ENCODE measurements at regions not wholly inside any gene's neighbourhood (a gene's known extent, or its start where the extent isn't known, plus 50 kb on each side); places are given as distances from the start of the nearest gene placed in this dataset.
A peak's percentile ranks its signal among the peaks of the same experiment; 100 is the strongest.

DNA sequence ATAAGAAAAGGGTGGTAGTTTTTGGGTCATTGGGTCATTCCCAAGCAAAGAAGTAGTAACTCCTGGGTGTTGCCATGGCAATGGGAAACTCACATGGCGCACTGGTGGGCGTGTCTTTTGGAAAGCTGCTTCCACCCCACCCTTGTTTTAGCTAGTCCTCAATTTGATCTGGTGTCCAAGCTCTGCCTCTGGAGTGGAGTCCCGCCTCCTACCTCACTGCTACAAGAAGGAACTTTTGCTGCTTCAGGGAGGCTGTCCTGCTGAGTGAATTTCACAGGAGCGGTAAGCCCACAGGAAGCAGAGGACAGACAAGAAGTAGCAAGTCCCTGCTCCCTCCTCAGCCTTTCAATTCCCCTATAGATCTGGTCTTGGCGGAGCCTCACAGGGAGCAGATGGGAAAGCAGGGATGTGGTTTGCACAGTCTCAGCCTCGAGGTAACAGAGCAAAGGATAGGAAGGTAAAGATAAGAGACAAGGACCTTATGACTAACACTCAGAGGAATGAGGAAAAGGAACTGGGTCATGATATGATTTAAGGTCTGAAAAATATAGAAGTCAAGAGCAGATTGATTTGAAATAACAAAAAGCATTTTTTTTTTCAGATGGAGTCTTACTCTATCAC, 700.3 kb downstream of the TNS3 start:
- Histone ChIP-seq H3K27ac (ENCODE audit: low read depth, low read length) (no peak overlapping the region), H3K36me3 (ENCODE audit: insufficient read depth, low read length) (no peaks in the 10 kb centered on the region), H3K9me3 (ENCODE audit: low read depth, low read length) (no peaks in the 10 kb centered on the region), H2AFZ (ENCODE audit: low read length) (peak overlapping the region; percentile 32), H3K4me1 (ENCODE audit: insufficient read depth, low read length) (no peaks in the 10 kb centered on the region), H3K79me2 (ENCODE audit: insufficient read depth, low read length) (no peaks in the 10 kb centered on the region), H3K4me3 (ENCODE audit: insufficient read depth, low read length) (no peak overlapping the region), H4K20me1 (ENCODE audit: insufficient read depth, low read length) (no peaks in the 10 kb centered on the region), H3K27me3 (ENCODE audit: insufficient read depth, low read length) (no peaks in the 10 kb centered on the region), H3K4me2 (ENCODE audit: insufficient read depth, low read length) (no peak overlapping the region)
- TF ChIP-seq, protein P1, sequence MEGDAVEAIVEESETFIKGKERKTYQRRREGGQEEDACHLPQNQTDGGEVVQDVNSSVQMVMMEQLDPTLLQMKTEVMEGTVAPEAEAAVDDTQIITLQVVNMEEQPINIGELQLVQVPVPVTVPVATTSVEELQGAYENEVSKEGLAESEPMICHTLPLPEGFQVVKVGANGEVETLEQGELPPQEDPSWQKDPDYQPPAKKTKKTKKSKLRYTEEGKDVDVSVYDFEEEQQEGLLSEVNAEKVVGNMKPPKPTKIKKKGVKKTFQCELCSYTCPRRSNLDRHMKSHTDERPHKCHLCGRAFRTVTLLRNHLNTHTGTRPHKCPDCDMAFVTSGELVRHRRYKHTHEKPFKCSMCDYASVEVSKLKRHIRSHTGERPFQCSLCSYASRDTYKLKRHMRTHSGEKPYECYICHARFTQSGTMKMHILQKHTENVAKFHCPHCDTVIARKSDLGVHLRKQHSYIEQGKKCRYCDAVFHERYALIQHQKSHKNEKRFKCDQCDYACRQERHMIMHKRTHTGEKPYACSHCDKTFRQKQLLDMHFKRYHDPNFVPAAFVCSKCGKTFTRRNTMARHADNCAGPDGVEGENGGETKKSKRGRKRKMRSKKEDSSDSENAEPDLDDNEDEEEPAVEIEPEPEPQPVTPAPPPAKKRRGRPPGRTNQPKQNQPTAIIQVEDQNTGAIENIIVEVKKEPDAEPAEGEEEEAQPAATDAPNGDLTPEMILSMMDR (IDR thresholded peaks at IDR 0.05; ENCODE audit: extremely low read depth, low read depth, low read length): no peak
- DNase-seq (ENCODE audit: insufficient read length, low spot score, missing footprints): no peak

- no peak overlapping the region for H3K4me2 ChIP-seq (ENCODE audit: insufficient read depth, low read length)
- H3K27me3 ChIP-seq (ENCODE audit: insufficient read depth, low read length): no peaks in the 10 kb centered on the region
- H2AFZ ChIP-seq (ENCODE audit: low read length): no peak overlapping the region
- TF ChIP-seq, protein P1 (IDR thresholded peaks at IDR 0.05; ENCODE audit: extremely low read depth, low read depth, low read length): no peak
- no peaks in the 10 kb centered on the region for H3K79me2 ChIP-seq (ENCODE audit: insufficient read depth, low read length)
- no peaks in the 10 kb centered on the region for H3K9me3 ChIP-seq (ENCODE audit: low read depth, low read length)
- no peak overlapping the region for H3K4me3 ChIP-seq (ENCODE audit: insufficient read depth, low read length)
- H4K20me1 ChIP-seq (ENCODE audit: insufficient read depth, low read length): no peaks in the 10 kb centered on the region
- DNase-seq (ENCODE audit: insufficient read length, low spot score, missing footprints): no peak
- no peaks in the 10 kb centered on the region for H3K4me1 ChIP-seq (ENCODE audit: insufficient read depth, low read length)
- H3K36me3 ChIP-seq (ENCODE audit: insufficient read depth, low read length): no peaks in the 10 kb centered on the region
- no peak overlapping the region for H3K27ac ChIP-seq (ENCODE audit: low read depth, low read length)
Measured at GRCh38 chr7:46880508-46881196, 701.3 kb downstream of the TNS3 start.

DNA sequence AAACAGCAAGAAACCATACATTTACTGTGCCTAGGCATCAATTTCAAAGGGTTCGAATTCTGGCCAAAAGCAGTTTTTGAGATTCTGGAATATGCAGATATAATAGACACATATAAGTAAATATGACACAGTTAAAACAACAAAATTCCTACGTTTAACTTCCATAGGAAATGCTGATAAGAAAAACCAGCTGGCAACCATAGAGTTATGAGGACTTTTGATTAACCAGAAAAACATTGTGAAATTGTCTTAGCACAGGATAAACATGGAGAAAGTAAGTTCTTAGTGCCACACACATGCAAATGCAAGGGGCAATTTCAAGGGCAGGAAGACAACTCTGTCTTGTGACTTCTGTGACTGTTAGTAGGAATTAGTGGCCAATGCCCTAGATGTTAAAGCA, 702.1 kb downstream of the TNS3 start:
- Histone ChIP-seq H3K9me3 (ENCODE audit: low read depth, low read length) (no peaks in the 10 kb centered on the region), H3K36me3 (ENCODE audit: insufficient read depth, low read length) (no peaks in the 10 kb centered on the region), H3K4me1 (ENCODE audit: insufficient read depth, low read length) (no peaks in the 10 kb centered on the region), H4K20me1 (ENCODE audit: insufficient read depth, low read length) (no peaks in the 10 kb centered on the region), H3K27ac (ENCODE audit: low read depth, low read length) (no peak overlapping the region), H3K27me3 (ENCODE audit: insufficient read depth, low read length) (no peaks in the 10 kb centered on the region), H3K4me3 (ENCODE audit: insufficient read depth, low read length) (no peak overlapping the region), H3K4me2 (ENCODE audit: insufficient read depth, low read length) (no peak overlapping the region), H2AFZ (ENCODE audit: low read length) (no peak overlapping the region), H3K79me2 (ENCODE audit: insufficient read depth, low read length) (no peaks in the 10 kb centered on the region)
- TF ChIP-seq, protein P1 (IDR thresholded peaks at IDR 0.05; ENCODE audit: extremely low read depth, low read depth, low read length): no peak
- no peak for DNase-seq (ENCODE audit: insufficient read length, low spot score, missing footprints)

DNA sequence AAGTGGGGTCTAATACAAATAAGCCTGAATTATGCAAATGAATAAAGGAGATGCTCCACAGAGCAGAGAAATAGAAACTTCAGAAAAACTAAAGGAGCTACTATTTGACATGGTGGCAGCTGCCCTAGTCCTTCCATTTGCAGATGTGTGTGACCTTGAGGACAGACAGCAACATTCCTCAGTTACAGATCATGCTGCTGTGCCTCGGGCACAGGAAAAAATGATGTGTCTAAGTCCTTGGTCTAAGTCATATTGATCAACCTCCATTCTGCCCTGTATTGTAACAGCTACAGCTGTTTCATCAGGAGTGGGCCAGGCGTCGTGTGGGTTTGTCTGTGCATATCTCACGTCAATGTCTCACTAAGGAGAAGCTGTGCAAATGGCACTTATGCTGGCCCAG, 710.4 kb downstream of the TNS3 start:
- no peak for DNase-seq (ENCODE audit: insufficient read length, low spot score, missing footprints)
- Histone ChIP-seq H3K27me3 (ENCODE audit: insufficient read depth, low read length) (no peaks in the 10 kb centered on the region), H3K4me3 (ENCODE audit: insufficient read depth, low read length) (no peak overlapping the region), H3K9me3 (ENCODE audit: low read depth, low read length) (no peaks in the 10 kb centered on the region), H3K36me3 (ENCODE audit: insufficient read depth, low read length) (no peaks in the 10 kb centered on the region), H3K27ac (ENCODE audit: low read depth, low read length) (no peak overlapping the region), H3K4me1 (ENCODE audit: insufficient read depth, low read length) (no peaks in the 10 kb centered on the region), H4K20me1 (ENCODE audit: insufficient read depth, low read length) (no peaks in the 10 kb centered on the region), H3K79me2 (ENCODE audit: insufficient read depth, low read length) (no peaks in the 10 kb centered on the region), H3K4me2 (ENCODE audit: insufficient read depth, low read length) (no peak overlapping the region), H2AFZ (ENCODE audit: low read length) (peak overlapping the region; percentile 8)
- TF ChIP-seq, protein P1 (IDR thresholded peaks at IDR 0.05; ENCODE audit: extremely low read depth, low read depth, low read length): no peak

Measured in osteoblast (primary cell).